CD8-positive, alpha-beta memory T cell (primary cell): ENCODE measurements at regions not wholly inside any gene's neighbourhood (a gene's known extent, or its start where the extent isn't known, plus 50 kb on each side); places are given as distances from the start of the nearest gene placed in this dataset.
A peak's percentile ranks its signal among the peaks of the same experiment; 100 is the strongest.
"Not testable (repeated sequence)": the region's sequence is repeated elsewhere in the genome, so short reads cannot be mapped to it uniquely, and the experiment has no call there.

Source experiments
- CTCF ChIA-PET: fragments of 350-600 bp; sonication (Branson Sonifier 250); formaldehyde crosslinking; loops from one replicate; lab custom pipeline; 2021; ENCODE audit warnings: antibody characterized with exemption; lab: Charles Lee
- POLR2A ChIA-PET: fragments of 350-600 bp; sonication (Branson Sonifier 250); formaldehyde crosslinking; loops from one replicate; lab custom pipeline; 2021; ENCODE audit warnings: antibody characterized with exemption; lab: Charles Lee
- DNase-seq, 5 donors: peaks; one replicate each; pipeline versions ENCODE4 v3.0.0 to v3.0.0-alpha.2; 2020 to 2022; ENCODE audit warnings: mixed read lengths in 1 of 5
- H3K27ac ChIP-seq: one replicate; pipeline ENCODE4 v1.7.0; 2013; ENCODE audit warnings: low read depth, mild to moderate bottlenecking, low read length, moderate library complexity
- H3K27me3 ChIP-seq: 2 replicates; pipeline ENCODE4 v1.7.0; 2013; ENCODE audit warnings: low read length, mild to moderate bottlenecking; ENCODE audit not compliant: insufficient read depth, poor library complexity, severe bottlenecking
- H3K36me3 ChIP-seq: 2 replicates; pipeline ENCODE4 v1.7.0; 2013; ENCODE audit warnings: mild to moderate bottlenecking, low read length, moderate library complexity; ENCODE audit not compliant: insufficient read depth
- H3K4me1 ChIP-seq: 2 replicates; pipeline ENCODE4 v1.7.0; 2013; ENCODE audit warnings: mild to moderate bottlenecking, low read length, moderate library complexity; ENCODE audit not compliant: insufficient read depth
- H3K4me3 ChIP-seq: 2 replicates; pipeline ENCODE4 v1.7.0; 2013; ENCODE audit warnings: mild to moderate bottlenecking, low read length
- H3K9me3 ChIP-seq: 2 replicates; pipeline ENCODE4 v1.7.0; 2013; ENCODE audit warnings: mild to moderate bottlenecking, low read length
- H3K27ac Mint-ChIP-seq, 8 donors: one replicate each; pipeline ENCODE4 v1.8.0; 2020 to 2021; ENCODE audit warnings: mixed read lengths in 8 of 8, mild to moderate bottlenecking in 6 of 8, inconsistent platforms in 3 of 8, moderate library complexity in 3 of 8
- H3K27me3 Mint-ChIP-seq, 2 donors: one replicate each; pipeline ENCODE4 v1.8.0; 2020 to 2021; ENCODE audit warnings: mixed read lengths in 2 of 2, mild to moderate bottlenecking in 1 of 2, moderate library complexity in 1 of 2
- H3K36me3 Mint-ChIP-seq, 3 donors: one replicate each; pipeline ENCODE4 v1.8.0; 2020 to 2021; ENCODE audit warnings: mixed read lengths in 3 of 3, inconsistent platforms in 1 of 3, mild to moderate bottlenecking in 1 of 3
- H3K4me1 Mint-ChIP-seq, 3 donors: one replicate each; pipeline ENCODE4 v1.8.0; 2020 to 2021; ENCODE audit warnings: mixed read lengths in 3 of 3, inconsistent platforms in 1 of 3, mild to moderate bottlenecking in 1 of 3
- H3K4me3 Mint-ChIP-seq, 7 donors: one replicate each; pipeline ENCODE4 v1.8.0; 2020 to 2021; ENCODE audit warnings: mixed read lengths in 7 of 7, mild to moderate bottlenecking in 6 of 7, moderate library complexity in 4 of 7, inconsistent platforms in 2 of 7
- H3K9me3 Mint-ChIP-seq, 5 donors: one replicate each; pipeline ENCODE4 v1.8.0; 2020 to 2022; ENCODE audit warnings: mixed read lengths in 5 of 5, mild to moderate bottlenecking in 3 of 5, moderate library complexity in 2 of 5, inconsistent platforms in 1 of 5

- H3K4me3 Mint-ChIP-seq, H3K4me1 ChIP-seq, H3K4me3 ChIP-seq, H3K9me3 ChIP-seq, H3K27me3 ChIP-seq, POLR2A ChIA-PET, H3K4me1 Mint-ChIP-seq, H3K27ac Mint-ChIP-seq, CTCF ChIA-PET, H3K27ac ChIP-seq, H3K9me3 Mint-ChIP-seq, H3K27me3 Mint-ChIP-seq, DNase-seq: not testable (repeated sequence)
- H3K36me3 ChIP-seq: peaks cover 13% of the 10 kb centered on the region
- peaks cover 26 to 75% (median 34%) of the 10 kb centered on the region in 3 donors for H3K36me3 Mint-ChIP-seq
These were observed 62.6 kb upstream of the BDH1 start for GRCh38 chr3:197618408-197618807.

GRCh38 chr3:197615430-197615829 lies 59.7 kb upstream of the BDH1 start:
- DNase-seq: no peak
- peaks cover 24 to 74% (median 34%) of the 10 kb centered on the region in 3 donors for H3K36me3 Mint-ChIP-seq
- CTCF ChIA-PET: no interaction called here

GRCh38 chr3:197614134-197614533 lies 58.4 kb upstream of the BDH1 start:
- H3K4me3 ChIP-seq, H3K27me3 Mint-ChIP-seq, H3K4me3 Mint-ChIP-seq, H3K9me3 Mint-ChIP-seq, H3K9me3 ChIP-seq, H3K27me3 ChIP-seq, H3K27ac ChIP-seq, DNase-seq, POLR2A ChIA-PET: not testable (repeated sequence)
- H3K4me1 ChIP-seq: peaks cover 15% of the 10 kb centered on the region
- CTCF ChIA-PET: interaction anchor here (5.9 kb wide), 1 partner anchor 15 kb away, joined by 39 read pairs; no protein-coding TSS in a partner anchor
- Mint-ChIP-seq H3K4me1 (peaks cover 21 to 24% (median 21%) of the 10 kb centered on the region in 3 donors), H3K27ac (peak overlapping the region in 7 of 8 donors; percentile 40 to 96 (median 88)), H3K36me3 (peaks cover 23 to 73% (median 31%) of the 10 kb centered on the region in 3 donors)
- peaks cover 13% of the 10 kb centered on the region for H3K36me3 ChIP-seq

More at GRCh38 chr3:197615430-197615829, 59.7 kb upstream of the BDH1 start:
- Histone ChIP-seq H3K4me3 (no peak overlapping the region), H3K27me3 (no peaks in the 10 kb centered on the region), H3K4me1 (peaks cover 15% of the 10 kb centered on the region), H3K36me3 (peaks cover 13% of the 10 kb centered on the region), H3K27ac (no peak overlapping the region), H3K9me3 (peaks cover 5% of the 10 kb centered on the region)
- POLR2A ChIA-PET: no interaction called here
- H3K9me3 Mint-ChIP-seq: peaks cover 0 to 6% (median 4%) of the 10 kb centered on the region in 5 donors
- H3K27me3 Mint-ChIP-seq: no peaks in the 10 kb centered on the region
- H3K4me1 Mint-ChIP-seq: peaks cover 20 to 21% (median 21%) of the 10 kb centered on the region in 3 donors
- H3K4me3 Mint-ChIP-seq: no peak overlapping the region
- H3K27ac Mint-ChIP-seq: peak overlapping the region in 4 of 8 donors; percentile 40 to 46 (median 43)

GRCh38 chr3:197613199-197613598 lies 57.4 kb upstream of the BDH1 start:
- Histone ChIP-seq H3K9me3 (peaks cover 5% of the 10 kb centered on the region), H3K27ac (no peak overlapping the region), H3K36me3 (peaks cover 18% of the 10 kb centered on the region), H3K4me3 (no peak overlapping the region), H3K27me3 (no peaks in the 10 kb centered on the region), H3K4me1 (peaks cover 15% of the 10 kb centered on the region)
- ChIA-PET CTCF (interaction anchor here (0.6 to 5.9 kb wide), 3 partner anchors 14 to 1910 kb away, joined by 3 to 39 read pairs (median 4); no protein-coding TSS in a partner anchor), POLR2A (interaction anchor here (0.7 kb wide), 2 partner anchors 15 to 474 kb away, joined by 8 to 9 read pairs; no protein-coding TSS in a partner anchor)
- peak overlapping the region; percentile 74 to 96 (median 90) for H3K27ac Mint-ChIP-seq
- H3K9me3 Mint-ChIP-seq: peaks cover 0 to 6% (median 4%) of the 10 kb centered on the region in 5 donors
- no peaks in the 10 kb centered on the region for H3K27me3 Mint-ChIP-seq
- H3K4me3 Mint-ChIP-seq: peak overlapping the region; percentile 1 to 66 (median 57)
- peak in 2 of 5 donors; percentile 66 to 82 for DNase-seq
- peaks cover 21 to 24% (median 21%) of the 10 kb centered on the region in 3 donors for H3K4me1 Mint-ChIP-seq
- H3K36me3 Mint-ChIP-seq: peaks cover 23 to 73% (median 31%) of the 10 kb centered on the region in 3 donors

GRCh38 chr3:197611255-197611654 lies 55.5 kb upstream of the BDH1 start:
- H3K27me3 ChIP-seq: no peaks in the 10 kb centered on the region
- ChIA-PET CTCF (interaction anchor here (1.2 to 5.9 kb wide), 3 partner anchors 12 to 379 kb away, joined by 3 to 39 read pairs (median 3); no protein-coding TSS in a partner anchor), POLR2A (no interaction called here)
- Mint-ChIP-seq H3K27me3 (no peaks in the 10 kb centered on the region), H3K9me3 (peaks cover 0 to 6% (median 4%) of the 10 kb centered on the region in 5 donors), H3K4me1 (peaks cover 21 to 24% (median 21%) of the 10 kb centered on the region in 3 donors), H3K36me3 (peaks cover 23 to 78% (median 24%) of the 10 kb centered on the region in 3 donors), H3K27ac (peak overlapping the region in 5 of 8 donors; percentile 14 to 83 (median 59)), H3K4me3 (no peak overlapping the region)
- H3K27ac ChIP-seq: no peak overlapping the region
- H3K4me3 ChIP-seq: no peak overlapping the region
- H3K36me3 ChIP-seq: peaks cover 22% of the 10 kb centered on the region
- H3K9me3 ChIP-seq: peaks cover 5% of the 10 kb centered on the region
- peaks cover 15% of the 10 kb centered on the region for H3K4me1 ChIP-seq
- no peak for DNase-seq

DNA sequence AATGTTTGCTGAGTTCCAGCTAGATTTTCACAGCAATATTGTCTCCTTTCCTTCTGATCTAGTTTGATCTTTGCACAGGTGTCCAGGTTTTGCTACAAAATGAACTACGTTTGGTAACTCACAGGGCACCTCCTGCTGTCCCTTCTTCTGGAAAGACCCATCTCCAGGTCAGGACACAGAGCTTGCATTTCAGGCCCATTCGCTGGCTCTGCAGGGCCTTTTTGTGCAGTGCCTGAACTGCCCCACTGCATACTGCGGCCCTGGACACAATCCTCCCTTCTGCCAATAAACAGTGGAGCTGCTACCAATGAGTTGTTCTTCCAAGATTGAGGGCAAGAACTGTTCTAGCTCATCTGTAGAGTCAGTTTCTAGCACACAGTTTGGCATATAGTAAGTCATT lies 50.7 kb upstream of the BDH1 start:
- no peak overlapping the region for H3K27ac ChIP-seq
- H3K36me3 ChIP-seq: peaks cover 17% of the 10 kb centered on the region
- H3K4me3 ChIP-seq: no peak overlapping the region
- Mint-ChIP-seq H3K4me1 (peaks cover 5 to 10% (median 7%) of the 10 kb centered on the region in 3 donors), H3K4me3 (no peak overlapping the region), H3K27ac (peak overlapping the region in 2 of 8 donors; percentile 40 to 77), H3K9me3 (no peaks in the 10 kb centered on the region), H3K27me3 (no peaks in the 10 kb centered on the region), H3K36me3 (peaks cover 0 to 50% (median 6%) of the 10 kb centered on the region in 3 donors)
- POLR2A ChIA-PET: no interaction called here
- DNase-seq: no peak
- H3K4me1 ChIP-seq: no peaks in the 10 kb centered on the region
- no peaks in the 10 kb centered on the region for H3K9me3 ChIP-seq
- CTCF ChIA-PET: no interaction called here
- H3K27me3 ChIP-seq: no peaks in the 10 kb centered on the region
